HCT116 (cell line): ENCODE measurements at regions not wholly inside any gene's neighbourhood (a gene's known extent, or its start where the extent isn't known, plus 50 kb on each side); places are given as distances from the start of the nearest gene placed in this dataset.

ENCODE experiments used
- ATAC-seq: fragments of 200-7000 bp; cut with Tn5 transposase; 2 replicates; pipeline ENCODE4 v1.9.1; 2020; ENCODE audit warnings: mild to moderate bottlenecking, moderate library complexity
- BruUV-seq: library from RNA; stranded (reverse); fragments of 400-500 nt; replicated peaks from 2 replicates; lab custom pipeline; 2021; lab: Mats Ljungman, UMichigan
- CTCF ChIA-PET: fragments of 300-600 bp; sonication (Branson Sonifier 250); formaldehyde crosslinking; loops from one replicate; lab custom pipeline; 2021; ENCODE audit warnings: antibody characterized with exemption; lab: Charles Lee
- POLR2A ChIA-PET: fragments of 300-600, 350-600 bp; sonication (Branson Sonifier 250); formaldehyde crosslinking; loops from one replicate; lab custom pipeline; 2021; ENCODE audit warnings: antibody characterized with exemption; lab: Charles Lee
- RAD21 ChIA-PET, 2 experiments: fragments of 300-600 bp; sonication (Branson Sonifier 250); formaldehyde crosslinking; loops; one replicate each; lab custom pipeline; 2023; ENCODE audit warnings: low total read pairs in 2 of 2; ENCODE audit not compliant: uncharacterized antibody in 2 of 2, unreplicated experiment in 2 of 2, low non-redundant PET in 1 of 2; lab: Charles Lee
- DNase-seq: peaks from one replicate; pipeline ENCODE4 v3.0.0-alpha.2; 2010; ENCODE audit warnings: low read depth, low spot score
- H2AFZ ChIP-seq: fragments of 200-600 bp; shearing (Covaris generic), sonication (generic); 2 replicates; pipeline ENCODE4 v1.6.1; 2017; ENCODE audit warnings: low read depth, mixed run types, mixed read lengths, antibody characterized with exemption, low read length; ENCODE audit not compliant: poor library complexity, severe bottlenecking
- H3K27ac ChIP-seq: 2 replicates; pipeline ENCODE4 v1.5.1; 2012; ENCODE audit warnings: low read depth, low read length
- H3K27me3 ChIP-seq: fragments of 200-600 bp; sonication (generic); 2 replicates; pipeline ENCODE4 v1.6.1; 2016; ENCODE audit warnings: mixed run types, low read length, mixed read lengths; ENCODE audit not compliant: insufficient read depth
- H3K36me3 ChIP-seq, 2 experiments: fragments of 200-500 bp in 1 of 2; fragments of 200-600 bp in 1 of 2; sonication (Bioruptor generic) in 1 of 2; sonication (generic) in 1 of 2; 2 replicates each; pipeline versions ENCODE4 v1.5.1 to v1.6.1; 2014 to 2016; ENCODE audit warnings: low read length in 2 of 2, inconsistent platforms in 1 of 2, mixed read lengths in 1 of 2, mixed run types in 1 of 2; ENCODE audit not compliant: insufficient read depth in 2 of 2, control insufficient read depth in 1 of 2
- H3K4me1 ChIP-seq, 2 experiments: fragments of 200-600 bp in 1 of 2; sonication (generic) in 1 of 2; 2 replicates each; pipeline versions ENCODE4 v1.5.1 to v1.6.1; 2012 to 2017; ENCODE audit warnings: low read length in 2 of 2, inconsistent platforms in 1 of 2, mild to moderate bottlenecking in 1 of 2, mixed read lengths in 1 of 2, mixed run types in 1 of 2, moderate library complexity in 1 of 2; ENCODE audit not compliant: insufficient read depth in 2 of 2, control insufficient read depth in 1 of 2
- H3K4me2 ChIP-seq: fragments of 200-600 bp; sonication (generic); 2 replicates; pipeline ENCODE4 v1.6.1; 2017; ENCODE audit warnings: mixed run types, low read length, mixed read lengths
- H3K4me3 ChIP-seq, 2 experiments: fragments of 200-600 bp in 1 of 2; sonication (generic) in 1 of 2; replicated peaks in 1 of 2; 2 replicates each; pipeline ENCODE4 v1.5.1; 2011 to 2016; ENCODE audit warnings: low read length in 2 of 2, control low read depth in 1 of 2, low read depth in 1 of 2, mild to moderate bottlenecking in 1 of 2, mixed read lengths in 1 of 2, mixed run types in 1 of 2
- H3K79me2 ChIP-seq: fragments of 200-600 bp; sonication (generic); 2 replicates; pipeline ENCODE4 v1.6.1; 2017; ENCODE audit warnings: mild to moderate bottlenecking, mixed run types, low read length, moderate library complexity, mixed read lengths; ENCODE audit not compliant: insufficient read depth
- H3K9ac ChIP-seq: fragments of 200-600 bp; sonication (generic); 2 replicates; pipeline ENCODE4 v1.6.1; 2016; ENCODE audit warnings: low read length, mixed read lengths
- H3K9me2 ChIP-seq: fragments of 200-600 bp; sonication (generic), shearing (Covaris generic); 2 replicates; pipeline ENCODE4 v1.6.1; 2017; ENCODE audit warnings: mixed run types, mild to moderate bottlenecking, moderate library complexity; ENCODE audit not compliant: insufficient read depth
- H3K9me3 ChIP-seq, 2 experiments: fragments of 200-500 bp in 1 of 2; fragments of 200-600 bp in 1 of 2; sonication (Bioruptor generic) in 1 of 2; sonication (generic) in 1 of 2; 2 replicates each; pipeline ENCODE4 v1.6.1; 2014 to 2017; ENCODE audit warnings: low read length in 2 of 2, mixed read lengths in 2 of 2, inconsistent platforms in 1 of 2, low read depth in 1 of 2, mild to moderate bottlenecking in 1 of 2, mixed run types in 1 of 2, moderate library complexity in 1 of 2; ENCODE audit not compliant: control insufficient read depth in 1 of 2, insufficient read depth in 1 of 2
- H4K20me1 ChIP-seq: fragments of 200-600 bp; sonication (generic), shearing (Covaris generic); 2 replicates; pipeline ENCODE4 v1.6.1; 2017; ENCODE audit warnings: mixed run types, mild to moderate bottlenecking, moderate library complexity; ENCODE audit not compliant: insufficient read depth
- CBX3 ChIP-seq: IDR thresholded peaks from 2 replicates; pipeline ENCODE4 v1.6.1; 2012; ENCODE audit warnings: low read depth
- CEBPB ChIP-seq: IDR thresholded peaks from 2 replicates; pipeline ENCODE4 v1.6.1; 2012; ENCODE audit warnings: low read depth
- CTCF ChIP-seq, 3 experiments: fragments of 200-600 bp in 1 of 3; sonication (generic) in 1 of 3; IDR thresholded peaks in 2 of 3; conservative IDR thresholded peaks in 1 of 3; 2 replicates each; pipeline ENCODE4 v1.5.1; 2012 to 2017; ENCODE audit warnings: low read depth in 2 of 3, low read length in 2 of 3, antibody characterized with exemption in 1 of 3, borderline replicate concordance in 1 of 3, control low read depth in 1 of 3, mild to moderate bottlenecking in 1 of 3, mixed read lengths in 1 of 3, mixed run types in 1 of 3, moderate library complexity in 1 of 3; ENCODE audit not compliant: insufficient read depth in 1 of 3
- EGR1 ChIP-seq: IDR thresholded peaks from 2 replicates; pipeline ENCODE4 v1.6.1; 2012; ENCODE audit warnings: low read depth
- ELF1 ChIP-seq: IDR thresholded peaks from 2 replicates; pipeline ENCODE4 v1.6.1; 2012; ENCODE audit warnings: low read depth, borderline replicate concordance
- EZH2 ChIP-seq: fragments of 200-600 bp; sonication (generic); IDR thresholded peaks from 2 replicates; pipeline ENCODE4 v1.6.1; 2017; ENCODE audit warnings: antibody characterized with exemption, mixed run types
- EZH2phosphoT487 ChIP-seq: fragments of 200-600 bp; IDR thresholded peaks from 2 replicates; pipeline ENCODE4 v1.6.1; 2018; ENCODE audit warnings: antibody characterized with exemption, borderline replicate concordance
- FOSL1 ChIP-seq: IDR thresholded peaks from 2 replicates; pipeline ENCODE4 v1.6.1; 2012; ENCODE audit warnings: low read depth
- JUND ChIP-seq: IDR thresholded peaks from 2 replicates; pipeline ENCODE4 v1.6.1; 2012
- POLR2A ChIP-seq: IDR thresholded peaks from 2 replicates; pipeline ENCODE4 v1.7.0; 2011; ENCODE audit warnings: borderline replicate concordance; ENCODE audit not compliant: insufficient read depth, insufficient read length; ENCODE audit errors: extremely low read depth
- POLR2AphosphoS5 ChIP-seq: IDR thresholded peaks from 2 replicates; pipeline ENCODE4 v1.6.1; 2011; ENCODE audit warnings: mild to moderate bottlenecking, low read depth, low read length, moderate library complexity
- REST ChIP-seq: IDR thresholded peaks from 2 replicates; pipeline ENCODE4 v1.6.1; 2012; ENCODE audit warnings: low read depth
- SP1 ChIP-seq: IDR thresholded peaks from 2 replicates; pipeline ENCODE4 v1.6.1; 2012; ENCODE audit warnings: low read depth
- SRF ChIP-seq: IDR thresholded peaks from 2 replicates; pipeline ENCODE4 v1.6.1; 2012; ENCODE audit warnings: low read depth
- TCF7L2 ChIP-seq: IDR thresholded peaks from 2 replicates; pipeline ENCODE4 v1.7.0; 2011; ENCODE audit warnings: borderline replicate concordance, inconsistent platforms; ENCODE audit not compliant: insufficient read depth, insufficient read length; ENCODE audit errors: extremely low read depth
- YY1 ChIP-seq: IDR thresholded peaks from 2 replicates; pipeline ENCODE4 v1.6.1; 2011; ENCODE audit warnings: low read length, low read depth, moderate library complexity, mild to moderate bottlenecking; ENCODE audit not compliant: insufficient replicate concordance; ENCODE audit errors: extremely low read depth
- ZBTB33 ChIP-seq: IDR thresholded peaks from 2 replicates; pipeline ENCODE4 v1.6.1; 2011; ENCODE audit warnings: mild to moderate bottlenecking, low read length, moderate library complexity; ENCODE audit not compliant: insufficient replicate concordance; ENCODE audit errors: extremely low read depth
- ZFX ChIP-seq: fragments of 450-650 bp; IDR thresholded peaks from 2 replicates; pipeline ENCODE4 v1.6.1; 2017
- ZNF274 ChIP-seq: fragments of 200-500 bp; sonication (Bioruptor generic); IDR thresholded peaks from 2 replicates; pipeline ENCODE4 v1.6.1; 2014; ENCODE audit warnings: mild to moderate bottlenecking, low read depth, low read length, inconsistent platforms
- intact Hi-C: fragments of 100-400 bp; cut with micrococcal nuclease; formaldehyde crosslinking; loops from 2 replicates; pipeline ENCODE4 v1.10.0; 2022
- TF ChIP-seq, protein P1 (sequence below): IDR thresholded peaks from 2 replicates; pipeline ENCODE4 v1.6.1; 2012

DNA sequence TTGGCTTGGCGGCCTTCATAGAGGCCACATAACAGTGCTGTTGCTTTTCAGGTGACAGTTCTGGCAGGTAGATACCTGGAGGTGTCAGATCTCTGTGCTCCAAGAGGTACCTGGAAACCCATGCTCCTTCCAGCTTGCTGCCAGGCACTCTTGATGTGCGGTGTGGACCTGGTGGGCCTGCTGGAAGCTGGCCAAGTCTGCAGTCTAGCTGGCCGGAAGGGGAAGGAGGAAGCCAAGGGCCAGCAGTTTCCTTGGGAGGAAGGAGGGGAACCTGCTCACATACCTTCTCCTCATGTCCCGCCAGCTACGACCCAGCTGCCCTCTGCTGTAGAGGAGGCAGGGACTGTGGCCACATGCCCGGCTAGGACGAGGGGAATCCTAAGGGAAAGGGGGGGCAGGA lies 166.4 kb upstream of the AJAP1 start:
- H2AFZ ChIP-seq: no peak overlapping the region
- BruUV-seq: no TSS peak
- RAD21 ChIA-PET: no interaction called here

More for the DNA sequence above, 166.4 kb upstream of the AJAP1 start:
- DNase-seq (no peak), ATAC-seq (no peak)
- Histone ChIP-seq H3K4me2 (no peak overlapping the region), H3K9me3 (no peaks in the 10 kb centered on the region), H3K36me3 (no peaks in the 10 kb centered on the region), H4K20me1 (no peaks in the 10 kb centered on the region), H3K27ac (no peak overlapping the region), H3K9ac (no peak overlapping the region), H3K4me3 (no peak overlapping the region), H3K79me2 (no peaks in the 10 kb centered on the region), H3K27me3 (no peaks in the 10 kb centered on the region), H3K4me1 (no peaks in the 10 kb centered on the region), H3K9me2 (no peaks in the 10 kb centered on the region)
- CTCF ChIA-PET: no interaction called here
- POLR2A ChIA-PET: no interaction called here
- intact Hi-C loops: no loop called here
- TF ChIP-seq CEBPB (no peak), CTCF (IDR thresholded peaks at IDR 0.05 in 2 of 3, conservative IDR thresholded peaks at IDR 0.05 in 1 of 3; ENCODE audit: borderline replicate concordance in 1 of 3, insufficient read depth in 1 of 3, low read depth in 2 of 3, low read length in 2 of 3) (no peak), EZH2 (no peak), YY1 (no peak), POLR2A (no peak), SRF (no peak), ELF1 (no peak), ZBTB33 (no peak), ZFX (no peak), FOSL1 (no peak), EZH2phosphoT487 (no peak), SP1 (no peak), POLR2AphosphoS5 (no peak), TCF7L2 (no peak), EGR1 (no peak), ZNF274 (no peak), CBX3 (no peak), REST (no peak), JUND (no peak)
- TF ChIP-seq, protein P1, sequence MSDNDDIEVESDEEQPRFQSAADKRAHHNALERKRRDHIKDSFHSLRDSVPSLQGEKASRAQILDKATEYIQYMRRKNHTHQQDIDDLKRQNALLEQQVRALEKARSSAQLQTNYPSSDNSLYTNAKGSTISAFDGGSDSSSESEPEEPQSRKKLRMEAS: no peak
